Astrocyte of the spinal cord (primary cell): ENCODE measurements at regions not wholly inside any gene's neighbourhood (a gene's known extent, or its start where the extent isn't known, plus 50 kb on each side); places are given as distances from the start of the nearest gene placed in this dataset.
A peak's percentile ranks its signal among the peaks of the same experiment; 100 is the strongest.

Source experiments
- DNase-seq: peaks from one replicate; pipeline ENCODE4 v3.0.0; 2011; ENCODE audit warnings: low read depth, low spot score
- H3K4me3 ChIP-seq: 2 replicates; pipeline ENCODE4 v1.5.1; 2011; ENCODE audit warnings: low read depth, mild to moderate bottlenecking, low read length, moderate library complexity
- in situ Hi-C: cut with HindIII; loops from 2 replicates; pipeline ENCODE4 v1.10.0; 2017; ENCODE audit warnings: low sequenced_read_pairs
- TF ChIP-seq, protein P1 (sequence below): IDR thresholded peaks from 2 replicates; pipeline ENCODE4 v1.5.1; 2012; ENCODE audit warnings: low read depth, mild to moderate bottlenecking, low read length, inconsistent platforms

DNA sequence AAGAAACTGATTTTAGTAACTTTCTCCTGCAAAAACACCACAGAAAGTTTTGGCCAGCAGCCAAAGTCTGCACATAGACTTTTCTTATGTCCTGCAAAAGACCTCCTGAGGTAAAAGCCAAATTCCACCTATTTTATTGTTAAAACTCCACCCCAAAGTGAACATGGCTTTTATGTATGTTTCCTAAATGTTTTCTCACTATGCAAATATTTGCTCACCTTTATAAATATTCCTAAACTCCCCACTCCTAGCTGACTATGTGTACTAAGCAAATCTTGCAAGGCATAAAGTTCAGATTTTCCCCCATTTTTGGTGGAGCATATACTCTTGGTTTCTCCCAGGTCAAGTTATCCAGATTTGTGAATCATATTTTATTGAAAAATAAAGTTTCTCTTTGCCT is 446.2 kb downstream of the DNAH5 start:
- TF ChIP-seq, protein P1, sequence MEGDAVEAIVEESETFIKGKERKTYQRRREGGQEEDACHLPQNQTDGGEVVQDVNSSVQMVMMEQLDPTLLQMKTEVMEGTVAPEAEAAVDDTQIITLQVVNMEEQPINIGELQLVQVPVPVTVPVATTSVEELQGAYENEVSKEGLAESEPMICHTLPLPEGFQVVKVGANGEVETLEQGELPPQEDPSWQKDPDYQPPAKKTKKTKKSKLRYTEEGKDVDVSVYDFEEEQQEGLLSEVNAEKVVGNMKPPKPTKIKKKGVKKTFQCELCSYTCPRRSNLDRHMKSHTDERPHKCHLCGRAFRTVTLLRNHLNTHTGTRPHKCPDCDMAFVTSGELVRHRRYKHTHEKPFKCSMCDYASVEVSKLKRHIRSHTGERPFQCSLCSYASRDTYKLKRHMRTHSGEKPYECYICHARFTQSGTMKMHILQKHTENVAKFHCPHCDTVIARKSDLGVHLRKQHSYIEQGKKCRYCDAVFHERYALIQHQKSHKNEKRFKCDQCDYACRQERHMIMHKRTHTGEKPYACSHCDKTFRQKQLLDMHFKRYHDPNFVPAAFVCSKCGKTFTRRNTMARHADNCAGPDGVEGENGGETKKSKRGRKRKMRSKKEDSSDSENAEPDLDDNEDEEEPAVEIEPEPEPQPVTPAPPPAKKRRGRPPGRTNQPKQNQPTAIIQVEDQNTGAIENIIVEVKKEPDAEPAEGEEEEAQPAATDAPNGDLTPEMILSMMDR = no peak
- in situ Hi-C loops = no loop called here
- H3K4me3 ChIP-seq = no peak overlapping the region
- DNase-seq = no peak

GRCh38 chr5:13488254-13488931 is 456.1 kb downstream of the DNAH5 start:
- in situ Hi-C loops = no loop called here
- no peak for DNase-seq
- TF ChIP-seq, protein P1 = no peak
- no peak overlapping the region for H3K4me3 ChIP-seq

DNA sequence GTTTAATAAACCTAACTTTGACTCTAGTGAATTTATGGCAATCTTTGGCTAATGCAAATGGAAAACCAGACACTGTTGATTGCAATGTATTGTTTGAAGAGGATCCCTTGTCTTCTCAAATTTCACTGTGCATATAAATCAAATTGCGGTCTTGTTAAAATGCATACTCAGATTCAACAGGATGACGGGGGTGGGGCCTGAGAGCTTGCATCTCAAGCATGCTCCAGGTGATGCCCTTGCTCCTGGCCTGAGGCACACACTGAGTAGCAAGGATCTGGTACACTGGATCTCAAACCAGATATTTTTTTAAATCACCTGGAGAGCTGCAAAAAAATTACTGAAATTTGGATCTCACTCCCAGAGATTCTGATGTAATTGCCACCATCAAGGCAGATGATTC is 463.7 kb downstream of the DNAH5 start:
- TF ChIP-seq, protein P1 = no peak
- no peak for DNase-seq
- in situ Hi-C loops = no loop called here

DNA sequence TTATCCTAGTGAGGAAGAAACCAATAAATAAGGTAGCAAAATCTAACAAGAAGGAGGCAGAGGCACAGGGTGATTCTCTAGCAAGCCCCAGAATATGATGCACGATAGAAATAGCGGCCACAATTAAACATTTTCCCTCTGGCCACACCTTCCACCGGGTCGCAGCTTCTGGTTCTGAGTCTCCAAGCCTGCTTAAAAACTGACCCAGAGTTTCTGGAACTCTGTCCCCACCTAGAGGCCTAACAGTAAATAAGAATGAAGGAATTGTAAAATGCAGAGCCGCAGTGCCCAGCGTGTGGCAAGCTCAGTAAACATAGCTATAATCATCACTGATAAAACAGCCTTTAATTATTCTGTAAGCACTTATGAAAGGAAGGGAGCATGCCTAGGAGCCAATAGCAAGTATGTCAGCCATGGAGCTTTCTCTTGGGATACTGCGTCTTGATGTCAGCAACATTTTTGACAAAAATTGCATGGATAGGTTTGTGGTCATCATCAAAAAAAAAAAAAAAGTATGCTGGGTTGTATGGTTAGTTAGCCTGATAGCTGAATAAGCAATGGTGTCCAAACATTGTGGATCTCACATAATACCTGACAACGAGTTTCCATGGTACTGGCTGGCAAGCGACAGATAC is 465.5 kb downstream of the DNAH5 start:
- TF ChIP-seq, protein P1 = peak; percentile 58
- H3K4me3 ChIP-seq = no peak overlapping the region
- in situ Hi-C loops = no loop called here
- peak; percentile 70 for DNase-seq

More for the DNA sequence above, 463.7 kb downstream of the DNAH5 start:
- no peak overlapping the region for H3K4me3 ChIP-seq

GRCh38 chr5:13477118-13477737 is 467.3 kb downstream of the DNAH5 start:
- no peak overlapping the region for H3K4me3 ChIP-seq
- peak; percentile 91 for DNase-seq
- TF ChIP-seq, protein P1 = no peak
- in situ Hi-C loops = no loop called here

GRCh38 chr5:13472842-13473241 is 471.6 kb downstream of the DNAH5 start:
- in situ Hi-C loops = no loop called here
- DNase-seq = no peak

More at GRCh38 chr5:13472842-13473241, 471.6 kb downstream of the DNAH5 start:
- TF ChIP-seq, protein P1 = no peak
- H3K4me3 ChIP-seq = no peak overlapping the region
